HL-60 (cell line): ENCODE measurements at regions not wholly inside any gene's neighbourhood (a gene's known extent, or its start where the extent isn't known, plus 50 kb on each side); places are given as distances from the start of the nearest gene placed in this dataset.

Experiments
- CTCF ChIP-seq: IDR thresholded peaks from one replicate; pipeline ENCODE4 v1.5.1; 2011; ENCODE audit warnings: low read length, control low read depth, inconsistent platforms; ENCODE audit not compliant: insufficient read depth
- GABPA ChIP-seq: IDR thresholded peaks from 2 replicates; pipeline ENCODE4 v1.6.1; 2012; ENCODE audit warnings: low read depth

GRCh38 chr4:119726505-119726904, 97.9 kb upstream of the PDE5A start:
- TF ChIP-seq CTCF: no peak
- no peak for TF ChIP-seq GABPA
